Retinal pigment epithelial cell (primary cell): ENCODE measurements at regions not wholly inside any gene's neighbourhood (a gene's known extent, or its start where the extent isn't known, plus 50 kb on each side); places are given as distances from the start of the nearest gene placed in this dataset.
A peak's percentile ranks its signal among the peaks of the same experiment; 100 is the strongest.

Experiments used
- DNase-seq: peaks from one replicate; pipeline ENCODE4 v3.0.0-alpha.2; 2010; ENCODE audit warnings: low read depth
- H3K4me3 ChIP-seq: 2 replicates; pipeline ENCODE4 v1.5.1; 2011; ENCODE audit warnings: mild to moderate bottlenecking, low read length, control low read depth, moderate library complexity
- TF ChIP-seq, protein P1 (sequence below): conservative IDR thresholded peaks from 2 replicates; pipeline ENCODE4 v1.5.1; 2011; ENCODE audit warnings: low read depth, low read length, control low read depth, inconsistent platforms

DNA sequence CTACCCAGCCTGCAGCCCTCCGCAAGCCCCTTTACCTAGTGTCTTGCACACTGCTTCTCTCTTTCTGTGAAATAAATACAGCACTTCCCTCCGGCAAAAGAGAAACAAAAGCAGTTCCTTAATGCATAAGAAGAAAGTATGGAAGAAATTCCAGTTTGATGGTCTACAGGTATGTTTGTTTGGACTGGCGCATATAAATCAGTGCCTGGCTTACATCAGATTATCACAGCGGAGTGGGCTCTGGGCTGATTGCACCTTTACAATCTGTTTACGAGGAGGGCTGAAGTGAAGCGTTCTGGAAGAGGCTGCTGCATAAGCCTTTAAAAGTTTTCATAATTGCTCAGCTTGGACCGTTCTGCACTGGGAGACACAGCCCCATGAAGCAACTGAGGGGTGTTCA, 153.5 kb upstream of the FOXF1 start:
- TF ChIP-seq, protein P1, sequence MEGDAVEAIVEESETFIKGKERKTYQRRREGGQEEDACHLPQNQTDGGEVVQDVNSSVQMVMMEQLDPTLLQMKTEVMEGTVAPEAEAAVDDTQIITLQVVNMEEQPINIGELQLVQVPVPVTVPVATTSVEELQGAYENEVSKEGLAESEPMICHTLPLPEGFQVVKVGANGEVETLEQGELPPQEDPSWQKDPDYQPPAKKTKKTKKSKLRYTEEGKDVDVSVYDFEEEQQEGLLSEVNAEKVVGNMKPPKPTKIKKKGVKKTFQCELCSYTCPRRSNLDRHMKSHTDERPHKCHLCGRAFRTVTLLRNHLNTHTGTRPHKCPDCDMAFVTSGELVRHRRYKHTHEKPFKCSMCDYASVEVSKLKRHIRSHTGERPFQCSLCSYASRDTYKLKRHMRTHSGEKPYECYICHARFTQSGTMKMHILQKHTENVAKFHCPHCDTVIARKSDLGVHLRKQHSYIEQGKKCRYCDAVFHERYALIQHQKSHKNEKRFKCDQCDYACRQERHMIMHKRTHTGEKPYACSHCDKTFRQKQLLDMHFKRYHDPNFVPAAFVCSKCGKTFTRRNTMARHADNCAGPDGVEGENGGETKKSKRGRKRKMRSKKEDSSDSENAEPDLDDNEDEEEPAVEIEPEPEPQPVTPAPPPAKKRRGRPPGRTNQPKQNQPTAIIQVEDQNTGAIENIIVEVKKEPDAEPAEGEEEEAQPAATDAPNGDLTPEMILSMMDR, result no peak
- DNase-seq, result no peak

DNA sequence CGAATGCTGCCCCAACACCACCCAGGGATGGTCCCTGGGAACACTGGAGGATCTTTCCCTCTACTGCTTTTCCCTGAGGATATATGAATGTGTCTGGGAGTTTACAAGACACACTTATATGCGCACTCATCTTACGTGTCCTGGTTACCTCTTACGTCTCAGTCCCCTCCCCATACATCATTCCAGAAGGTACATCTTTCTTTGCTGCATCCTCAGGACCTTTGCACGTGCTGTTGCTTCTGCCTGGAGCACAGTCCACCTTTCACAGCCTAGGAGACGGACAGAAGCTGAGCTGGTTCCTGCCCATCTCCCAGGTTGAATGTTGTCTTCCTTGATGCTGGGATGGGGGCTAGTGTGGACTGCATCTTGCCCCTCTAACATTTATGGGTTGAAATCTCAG, 153.0 kb upstream of the FOXF1 start:
- DNase-seq, result no peak
- no peak overlapping the region for H3K4me3 ChIP-seq
- TF ChIP-seq, protein P1, result no peak

More for the DNA sequence above, 153.5 kb upstream of the FOXF1 start:
- no peak overlapping the region for H3K4me3 ChIP-seq

DNA sequence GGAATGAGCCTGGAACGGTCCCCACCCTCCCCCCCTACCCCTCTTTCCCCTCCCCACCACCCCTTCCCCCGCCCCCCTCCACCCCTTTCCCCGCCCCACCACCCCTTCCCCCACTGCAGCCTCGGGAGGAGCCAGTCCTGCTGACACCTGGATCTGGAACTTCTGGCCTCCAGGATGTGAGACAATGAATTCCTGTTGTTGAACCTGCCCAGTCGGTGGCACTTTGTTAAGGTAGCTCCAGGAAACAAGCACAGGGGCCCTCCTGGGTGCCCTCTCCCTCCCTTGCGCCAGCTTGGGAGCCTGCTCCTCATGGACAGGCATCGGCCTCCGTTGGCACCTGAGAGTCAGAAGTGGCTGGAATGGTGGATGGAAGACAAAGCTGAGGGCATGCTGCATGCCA, 152.4 kb upstream of the FOXF1 start:
- no peak overlapping the region for H3K4me3 ChIP-seq
- DNase-seq, result no peak
- TF ChIP-seq, protein P1, result no peak

DNA sequence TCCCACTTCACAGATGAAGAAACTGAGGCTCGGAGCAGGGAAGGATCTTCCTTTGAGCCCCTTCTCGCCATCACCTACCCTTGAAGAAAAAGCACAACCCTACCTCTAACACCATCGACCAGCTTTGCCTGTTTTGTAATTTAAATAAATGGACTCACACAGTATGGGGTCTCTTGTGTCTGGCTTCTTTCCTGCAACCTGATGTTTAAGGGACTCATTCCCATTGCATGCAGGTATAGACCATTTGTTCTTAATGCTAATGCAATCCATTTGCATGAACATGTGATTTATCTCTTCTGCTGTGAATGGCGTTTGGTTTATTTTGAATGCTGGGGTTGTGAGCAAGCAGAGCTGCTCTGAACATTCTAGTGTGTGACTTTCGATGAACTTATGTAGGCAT, 150.8 kb upstream of the FOXF1 start:
- no peak overlapping the region for H3K4me3 ChIP-seq
- TF ChIP-seq, protein P1, result no peak
- no peak for DNase-seq

DNA sequence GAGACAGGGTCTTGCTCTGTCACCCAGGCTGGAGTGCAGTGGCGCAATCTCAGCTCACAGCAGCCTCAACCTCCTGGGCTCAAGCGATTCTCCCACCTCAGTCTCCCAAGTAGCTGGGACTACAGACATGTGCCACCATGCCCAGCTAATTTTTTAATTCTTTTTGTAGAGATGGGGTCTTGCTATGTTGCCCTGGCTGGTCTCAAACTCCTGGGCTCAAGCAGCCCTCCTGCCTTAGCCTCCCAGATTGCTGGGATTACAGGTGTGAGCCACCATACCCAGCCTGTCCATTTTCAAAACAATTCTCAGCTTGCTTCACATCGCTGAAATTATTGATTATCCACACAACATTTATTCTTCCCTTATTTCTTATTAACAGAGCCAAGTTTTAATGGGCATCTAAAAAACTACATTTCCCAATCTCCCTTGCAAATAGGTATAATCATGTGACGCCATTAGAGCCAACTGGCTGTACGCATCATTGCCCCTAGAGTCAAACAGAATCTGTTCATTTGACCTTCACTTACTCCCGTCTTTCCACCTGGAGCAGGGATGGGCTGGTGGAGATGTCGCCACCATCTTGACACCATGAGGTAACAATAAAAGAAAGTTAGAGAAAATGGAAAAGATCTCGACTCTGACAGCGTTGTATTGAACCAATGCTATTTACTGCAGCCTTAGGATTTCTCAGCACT, 148.0 kb upstream of the FOXF1 start:
- no peak for DNase-seq
- TF ChIP-seq, protein P1, result no peak
- no peak overlapping the region for H3K4me3 ChIP-seq

DNA sequence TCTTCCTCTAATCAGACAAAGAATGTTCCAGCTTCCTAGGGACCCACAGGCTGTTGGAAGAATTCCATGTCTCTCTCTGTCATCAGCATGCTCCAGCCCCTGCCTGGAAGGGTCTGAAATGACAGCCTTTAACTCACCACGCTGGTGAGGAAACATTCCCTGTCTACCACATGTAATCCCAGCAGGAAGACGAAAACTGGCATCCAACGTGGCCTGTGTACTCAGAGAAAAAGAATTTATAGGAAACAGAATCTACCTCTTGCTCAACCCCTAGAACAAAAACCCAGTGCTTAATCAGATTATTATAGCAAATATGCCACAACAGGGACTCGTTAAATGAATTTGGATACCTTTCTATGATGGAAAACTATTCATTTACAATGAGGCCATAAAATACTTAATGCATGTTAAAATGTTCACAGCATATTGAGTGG, 147.3 kb upstream of the FOXF1 start:
- TF ChIP-seq, protein P1, result no peak
- no peak overlapping the region for H3K4me3 ChIP-seq
- DNase-seq, result peak; percentile 75
